Dendritic cell treated with granulocyte-macrophage colony-stimulating factor and Interleukin-4, amounts not matched to agents 40 ng/mL and 50 ng/mL, for 4 days (primary cell): ENCODE measurements at regions not wholly inside any gene's neighbourhood (a gene's known extent, or its start where the extent isn't known, plus 50 kb on each side); places are given as distances from the start of the nearest gene placed in this dataset.

Source experiments
- H3K27ac Mint-ChIP-seq: one replicate; pipeline ENCODE4 v1.8.0; 2022; ENCODE audit warnings: mild to moderate bottlenecking, mixed read lengths
- H3K27me3 Mint-ChIP-seq: one replicate; pipeline ENCODE4 v1.8.0; 2022; ENCODE audit warnings: mild to moderate bottlenecking, mixed read lengths
- H3K36me3 Mint-ChIP-seq: one replicate; pipeline ENCODE4 v1.8.0; 2022; ENCODE audit warnings: low read depth, mixed read lengths
- H3K4me1 Mint-ChIP-seq: one replicate; pipeline ENCODE4 v1.8.0; 2022; ENCODE audit warnings: low read depth, mixed read lengths
- H3K4me3 Mint-ChIP-seq: one replicate; pipeline ENCODE4 v1.8.0; 2022; ENCODE audit warnings: mild to moderate bottlenecking, moderate library complexity, mixed read lengths
- H3K9me3 Mint-ChIP-seq: one replicate; pipeline ENCODE4 v1.8.0; 2022; ENCODE audit warnings: mixed read lengths
- intact Hi-C: fragments of 100-400 bp; cut with micrococcal nuclease; formaldehyde crosslinking; loops from one replicate; pipeline ENCODE4 v1.15.0; 2022

DNA sequence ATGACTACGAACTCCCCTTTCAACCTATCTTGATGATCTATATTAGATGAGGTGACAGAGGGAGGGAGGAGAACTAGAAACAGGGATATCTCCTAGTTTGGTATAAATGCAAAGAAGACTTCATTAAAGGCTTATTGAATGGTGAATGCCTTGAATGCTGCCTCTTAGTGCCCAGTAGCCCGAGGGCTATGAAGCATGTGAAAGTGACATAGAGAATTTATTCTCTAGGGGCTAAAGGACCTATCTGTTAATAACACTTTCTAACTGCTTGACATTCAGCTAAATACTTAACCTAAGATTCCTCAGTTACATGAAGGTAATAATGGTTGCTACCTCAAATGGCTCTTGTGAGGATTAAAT, 764.1 kb downstream of the LTN1 start:
- intact Hi-C loops: loop anchor here (2.0 kb wide), 1 partner anchor 86 kb away; no protein-coding TSS in a partner anchor

GRCh38 chr21:28227881-28228635, 764.6 kb downstream of the LTN1 start:
- no peaks in the 10 kb centered on the region for H3K27me3 Mint-ChIP-seq
- intact Hi-C loops: loop anchor here (2.0 kb wide), 1 partner anchor 85 kb away; no protein-coding TSS in a partner anchor
- H3K4me1 Mint-ChIP-seq: peaks cover 25% of the 10 kb centered on the region
- no peaks in the 10 kb centered on the region for H3K36me3 Mint-ChIP-seq
- H3K9me3 Mint-ChIP-seq: peaks cover 7% of the 10 kb centered on the region
- H3K27ac Mint-ChIP-seq: peak overlapping the region; percentile 79
- H3K4me3 Mint-ChIP-seq: no peak overlapping the region

More for the DNA sequence above, 764.1 kb downstream of the LTN1 start:
- peak overlapping the region; percentile 79 for H3K27ac Mint-ChIP-seq
- H3K36me3 Mint-ChIP-seq: no peaks in the 10 kb centered on the region
- H3K4me1 Mint-ChIP-seq: peaks cover 31% of the 10 kb centered on the region
- H3K27me3 Mint-ChIP-seq: no peaks in the 10 kb centered on the region
- H3K9me3 Mint-ChIP-seq: peaks cover 7% of the 10 kb centered on the region
- H3K4me3 Mint-ChIP-seq: no peak overlapping the region

- Mint-ChIP-seq H3K9me3 (peaks cover 7% of the 10 kb centered on the region), H3K4me3 (no peak overlapping the region), H3K27me3 (no peaks in the 10 kb centered on the region)
Observed at GRCh38 chr21:28226563-28226962, 766.1 kb downstream of the LTN1 start.

GRCh38 chr21:28224191-28224726, 768.4 kb downstream of the LTN1 start:
- no peak overlapping the region for H3K27ac Mint-ChIP-seq
- no peaks in the 10 kb centered on the region for H3K36me3 Mint-ChIP-seq
- no peaks in the 10 kb centered on the region for H3K27me3 Mint-ChIP-seq
- peaks cover 7% of the 10 kb centered on the region for H3K9me3 Mint-ChIP-seq
- no peak overlapping the region for H3K4me3 Mint-ChIP-seq
- H3K4me1 Mint-ChIP-seq: peaks cover 18% of the 10 kb centered on the region
- intact Hi-C loops: no loop called here

More at GRCh38 chr21:28226563-28226962, 766.1 kb downstream of the LTN1 start:
- intact Hi-C loops: no loop called here
- H3K36me3 Mint-ChIP-seq: no peaks in the 10 kb centered on the region
- H3K27ac Mint-ChIP-seq: no peak overlapping the region
- H3K4me1 Mint-ChIP-seq: peaks cover 25% of the 10 kb centered on the region

- peaks cover 2% of the 10 kb centered on the region for H3K27me3 Mint-ChIP-seq
- H3K27ac Mint-ChIP-seq: no peak overlapping the region
- no peaks in the 10 kb centered on the region for H3K36me3 Mint-ChIP-seq
- H3K9me3 Mint-ChIP-seq: peaks cover 7% of the 10 kb centered on the region
- H3K4me3 Mint-ChIP-seq: no peak overlapping the region
- intact Hi-C loops: no loop called here
- peaks cover 2% of the 10 kb centered on the region for H3K4me1 Mint-ChIP-seq
Observed at GRCh38 chr21:28221984-28222383, 770.7 kb downstream of the LTN1 start.

DNA sequence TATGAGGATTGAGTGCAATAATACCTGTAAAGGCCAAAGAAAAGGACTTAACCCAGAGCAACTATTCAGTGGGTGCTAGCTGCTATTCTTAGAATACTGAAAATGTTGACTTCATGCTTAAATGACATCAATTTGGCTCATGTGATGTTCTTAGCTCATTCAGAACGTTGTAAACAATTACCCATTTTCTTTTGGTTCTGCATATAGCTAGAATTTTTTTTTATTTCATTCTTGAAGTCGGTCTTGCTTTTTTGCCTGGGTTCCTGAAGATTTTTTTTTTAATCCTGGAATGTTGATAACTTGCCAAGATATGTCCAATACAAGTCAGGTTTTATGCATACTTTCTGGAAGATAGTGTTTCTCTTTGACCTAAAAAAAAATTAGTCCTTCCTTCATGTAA, 772.0 kb downstream of the LTN1 start:
- Mint-ChIP-seq H3K27me3 (peaks cover 2% of the 10 kb centered on the region), H3K4me3 (no peak overlapping the region), H3K9me3 (peaks cover 7% of the 10 kb centered on the region), H3K36me3 (no peaks in the 10 kb centered on the region), H3K27ac (no peak overlapping the region), H3K4me1 (no peaks in the 10 kb centered on the region)
- intact Hi-C loops: no loop called here

- H3K27me3 Mint-ChIP-seq: peaks cover 2% of the 10 kb centered on the region
- H3K9me3 Mint-ChIP-seq: no peaks in the 10 kb centered on the region
- H3K27ac Mint-ChIP-seq: no peak overlapping the region
- intact Hi-C loops: no loop called here
- no peak overlapping the region for H3K4me3 Mint-ChIP-seq
- no peaks in the 10 kb centered on the region for H3K36me3 Mint-ChIP-seq
- H3K4me1 Mint-ChIP-seq: no peaks in the 10 kb centered on the region
Observed at GRCh38 chr21:28216976-28217523, 775.6 kb downstream of the LTN1 start.

- peaks cover 2% of the 10 kb centered on the region for H3K27me3 Mint-ChIP-seq
- no peaks in the 10 kb centered on the region for H3K4me1 Mint-ChIP-seq
- no peak overlapping the region for H3K4me3 Mint-ChIP-seq
- intact Hi-C loops: no loop called here
- H3K9me3 Mint-ChIP-seq: no peaks in the 10 kb centered on the region
- no peak overlapping the region for H3K27ac Mint-ChIP-seq
- no peaks in the 10 kb centered on the region for H3K36me3 Mint-ChIP-seq
Observed at GRCh38 chr21:28215214-28215954, 777.3 kb downstream of the LTN1 start.

DNA sequence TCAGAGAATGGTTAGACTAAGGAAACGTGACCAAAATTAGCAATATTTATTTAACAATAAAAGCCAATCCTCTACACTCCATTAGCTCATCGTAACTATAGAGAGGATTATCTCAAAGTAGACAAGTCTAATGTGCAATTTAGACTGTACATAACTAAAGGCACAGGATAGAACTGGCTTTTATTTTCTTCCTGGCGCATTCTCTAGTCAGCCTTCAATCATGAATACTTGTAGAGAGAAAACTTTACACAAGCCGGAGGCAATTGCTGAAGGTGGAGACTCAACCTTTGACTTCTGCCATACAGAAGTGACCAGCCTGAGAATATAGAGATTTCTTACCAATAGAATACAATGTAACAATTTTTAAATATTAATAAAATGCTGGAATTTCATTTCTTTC, 777.9 kb downstream of the LTN1 start:
- intact Hi-C loops: no loop called here
- Mint-ChIP-seq H3K27ac (no peak overlapping the region), H3K4me1 (no peaks in the 10 kb centered on the region), H3K9me3 (no peaks in the 10 kb centered on the region), H3K4me3 (no peak overlapping the region), H3K27me3 (peaks cover 2% of the 10 kb centered on the region), H3K36me3 (no peaks in the 10 kb centered on the region)

GRCh38 chr21:28213261-28213660, 779.4 kb downstream of the LTN1 start:
- no peaks in the 10 kb centered on the region for H3K9me3 Mint-ChIP-seq
- H3K36me3 Mint-ChIP-seq: no peaks in the 10 kb centered on the region
- no peak overlapping the region for H3K27ac Mint-ChIP-seq
- H3K4me1 Mint-ChIP-seq: no peaks in the 10 kb centered on the region
- H3K4me3 Mint-ChIP-seq: no peak overlapping the region
- intact Hi-C loops: no loop called here
- peaks cover 2% of the 10 kb centered on the region for H3K27me3 Mint-ChIP-seq

DNA sequence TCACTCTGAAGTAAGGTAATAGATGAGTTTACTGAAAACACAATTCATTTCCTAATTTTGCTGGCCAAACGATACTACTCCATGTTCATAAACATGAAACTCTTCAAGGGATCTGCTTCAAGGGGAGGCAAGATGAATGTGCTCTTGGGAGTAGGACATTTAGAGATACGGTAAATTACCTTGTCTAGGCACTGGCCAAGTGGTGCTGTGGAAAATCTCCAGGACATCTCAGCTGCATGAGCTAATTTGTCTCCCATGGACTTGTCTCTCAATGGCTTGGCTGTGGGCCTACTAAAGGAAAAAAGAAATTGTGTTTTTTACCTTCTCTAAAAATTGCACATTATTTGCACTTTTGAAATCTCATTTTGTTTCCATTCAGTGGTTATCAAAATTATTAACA, 780.6 kb downstream of the LTN1 start:
- Mint-ChIP-seq H3K4me3 (no peak overlapping the region), H3K36me3 (no peaks in the 10 kb centered on the region), H3K4me1 (peaks cover 2% of the 10 kb centered on the region), H3K27me3 (no peaks in the 10 kb centered on the region), H3K9me3 (no peaks in the 10 kb centered on the region), H3K27ac (no peak overlapping the region)
- intact Hi-C loops: no loop called here

GRCh38 chr21:28207436-28208173, 785.1 kb downstream of the LTN1 start:
- intact Hi-C loops: no loop called here
- Mint-ChIP-seq H3K4me1 (peaks cover 6% of the 10 kb centered on the region), H3K9me3 (no peaks in the 10 kb centered on the region), H3K4me3 (peak overlapping the region; percentile 9), H3K27me3 (peaks cover 2% of the 10 kb centered on the region), H3K36me3 (no peaks in the 10 kb centered on the region), H3K27ac (no peak overlapping the region)

- Mint-ChIP-seq H3K27me3 (peaks cover 2% of the 10 kb centered on the region), H3K9me3 (peaks cover 29% of the 10 kb centered on the region), H3K36me3 (no peaks in the 10 kb centered on the region), H3K27ac (no peak overlapping the region), H3K4me3 (no peak overlapping the region), H3K4me1 (no peaks in the 10 kb centered on the region)
- intact Hi-C loops: no loop called here
Observed at GRCh38 chr21:28200726-28201125, 792.0 kb downstream of the LTN1 start.
